UCSD-AML1 (cell line): ENCODE measurements at regions not wholly inside any gene's neighbourhood (a gene's known extent, or its start where the extent isn't known, plus 50 kb on each side); places are given as distances from the start of the nearest gene placed in this dataset.
"Not testable (repeated sequence)": the region's sequence is repeated elsewhere in the genome, so short reads cannot be mapped to it uniquely, and the experiment has no call there.

Source experiments
- DNase-seq: peaks from one replicate; lab custom pipeline; 2025; ENCODE audit not compliant: unreplicated experiment; lab: John Stamatoyannopoulos, UW

DNA sequence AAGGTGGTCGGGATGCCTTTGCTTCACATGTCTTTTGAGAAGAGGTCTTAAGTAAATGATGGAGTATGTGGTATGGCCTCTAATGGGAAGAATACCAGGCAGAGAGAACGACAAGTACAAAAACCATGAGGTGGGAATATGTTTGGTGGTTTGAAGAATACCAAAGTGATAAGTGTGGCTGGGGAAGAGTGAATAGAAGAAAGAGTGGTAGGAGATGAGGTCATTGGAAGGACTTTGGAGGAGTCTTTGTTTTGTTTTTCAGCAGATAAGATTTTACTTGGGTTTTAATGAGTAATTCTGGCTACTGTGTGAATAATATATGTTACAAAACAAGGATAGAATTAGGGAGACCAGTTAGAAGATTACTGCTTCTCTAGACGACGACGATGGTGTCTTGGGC lies 515.4 kb downstream of the RAB38 start:
- no peak for DNase-seq

DNA sequence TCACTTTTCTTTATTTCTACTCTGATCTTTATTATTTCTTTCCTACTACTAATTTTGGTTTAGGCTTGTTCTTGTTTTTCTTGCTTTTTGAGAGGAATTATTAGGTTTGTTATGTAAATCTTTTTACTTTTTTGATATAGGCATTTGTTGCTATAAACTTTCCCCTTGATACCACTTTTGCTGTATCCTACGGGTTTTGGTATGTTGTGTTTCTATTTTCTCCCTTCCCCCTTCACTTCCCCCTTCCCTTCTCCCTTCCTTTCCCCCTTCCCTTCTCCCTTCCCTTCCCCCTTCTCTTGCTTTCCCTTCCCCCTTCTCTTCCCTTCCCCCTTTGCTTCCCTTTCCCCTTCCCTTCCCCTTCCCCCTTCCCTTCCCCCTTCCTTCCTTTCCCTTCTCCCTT lies 529.6 kb downstream of the RAB38 start:
- DNase-seq = no peak

DNA sequence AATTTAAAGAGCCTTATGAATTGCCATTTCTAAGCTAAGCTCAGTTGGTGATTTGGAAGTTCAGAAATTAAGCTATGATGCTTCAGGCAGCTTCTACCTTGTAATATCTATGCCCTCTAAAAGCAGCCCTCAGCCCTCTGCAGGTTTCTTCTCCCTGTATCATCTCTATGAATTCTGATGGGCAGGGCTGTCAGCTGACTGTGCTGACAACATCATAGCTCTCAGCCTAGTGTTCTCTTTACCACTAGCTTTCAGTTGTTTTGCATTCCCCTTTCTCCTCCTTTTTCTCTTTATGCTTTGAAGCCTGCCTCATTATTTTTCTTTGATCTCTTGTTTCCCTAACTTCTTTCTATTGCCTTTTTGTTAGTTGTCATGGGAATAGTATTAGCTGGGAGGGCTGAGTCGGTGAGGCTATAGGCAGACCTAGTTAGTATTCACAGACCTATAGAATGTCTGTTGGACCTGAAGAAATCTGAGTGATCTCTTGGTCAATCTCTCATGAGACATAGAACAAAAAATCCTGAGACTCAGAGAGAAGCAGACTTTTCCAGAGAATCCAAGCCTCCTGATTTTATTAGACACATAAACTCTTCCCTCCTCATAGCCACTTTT lies 535.4 kb downstream of the RAB38 start:
- DNase-seq = no peak

DNA sequence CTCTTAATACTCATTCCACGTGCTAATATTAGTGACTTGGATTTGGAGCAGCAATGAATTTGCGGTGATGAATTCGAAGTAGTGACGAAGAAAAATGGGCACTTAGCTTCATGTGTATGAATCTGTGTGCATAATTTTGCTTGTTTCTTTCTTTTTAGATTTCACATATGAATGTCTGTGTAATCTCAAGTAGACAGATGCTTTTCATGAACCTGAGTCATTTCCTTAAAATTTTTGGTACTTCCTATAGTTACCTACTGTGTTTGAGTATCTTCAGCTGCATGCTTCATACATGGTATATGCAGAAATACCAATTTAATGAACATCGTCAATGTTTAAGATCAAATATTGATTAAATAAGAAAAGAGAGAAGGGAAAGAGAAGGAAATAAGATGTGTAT lies 540.2 kb downstream of the RAB38 start:
- no peak for DNase-seq

DNA sequence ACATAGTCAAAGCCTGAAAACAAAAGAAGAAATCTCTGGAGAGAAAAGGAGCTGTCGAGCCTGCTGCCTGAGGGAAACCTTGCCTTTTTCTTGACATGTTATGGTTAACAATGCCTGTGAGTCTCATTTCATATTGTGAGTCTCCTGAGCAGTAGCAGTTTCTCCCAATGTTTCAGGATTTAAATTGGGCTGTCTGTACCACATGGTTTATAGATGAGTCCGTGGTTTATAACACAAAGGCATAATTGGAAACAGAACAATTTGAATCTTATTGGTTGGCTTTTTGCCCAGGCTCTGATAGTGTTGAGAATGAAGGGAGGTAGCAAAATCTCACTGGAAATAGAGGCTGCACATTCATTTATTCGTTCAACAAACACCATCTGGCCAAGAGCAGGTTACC lies 540.9 kb downstream of the RAB38 start:
- DNase-seq = no peak

DNA sequence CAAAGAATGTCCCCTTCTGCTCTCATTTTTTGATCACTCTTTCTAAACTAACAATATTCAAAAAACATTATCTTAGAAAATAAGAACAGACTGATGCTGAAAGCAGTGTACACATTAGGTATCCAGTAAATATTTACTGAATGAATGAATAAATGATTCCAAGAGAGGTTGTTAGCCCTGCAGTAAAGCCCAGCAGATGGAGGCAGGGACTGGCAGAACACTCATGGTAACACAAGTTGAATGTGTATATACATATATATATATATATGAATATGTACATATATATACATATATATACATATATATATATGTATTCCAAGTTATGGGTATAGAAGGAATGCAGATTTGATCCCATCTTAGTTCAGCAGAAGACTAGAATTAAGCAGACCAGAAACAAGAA lies 546.3 kb downstream of the RAB38 start:
- no peak for DNase-seq

GRCh38 chr11:87628026-87628580 lies 547.1 kb downstream of the RAB38 start:
- DNase-seq = no peak

DNA sequence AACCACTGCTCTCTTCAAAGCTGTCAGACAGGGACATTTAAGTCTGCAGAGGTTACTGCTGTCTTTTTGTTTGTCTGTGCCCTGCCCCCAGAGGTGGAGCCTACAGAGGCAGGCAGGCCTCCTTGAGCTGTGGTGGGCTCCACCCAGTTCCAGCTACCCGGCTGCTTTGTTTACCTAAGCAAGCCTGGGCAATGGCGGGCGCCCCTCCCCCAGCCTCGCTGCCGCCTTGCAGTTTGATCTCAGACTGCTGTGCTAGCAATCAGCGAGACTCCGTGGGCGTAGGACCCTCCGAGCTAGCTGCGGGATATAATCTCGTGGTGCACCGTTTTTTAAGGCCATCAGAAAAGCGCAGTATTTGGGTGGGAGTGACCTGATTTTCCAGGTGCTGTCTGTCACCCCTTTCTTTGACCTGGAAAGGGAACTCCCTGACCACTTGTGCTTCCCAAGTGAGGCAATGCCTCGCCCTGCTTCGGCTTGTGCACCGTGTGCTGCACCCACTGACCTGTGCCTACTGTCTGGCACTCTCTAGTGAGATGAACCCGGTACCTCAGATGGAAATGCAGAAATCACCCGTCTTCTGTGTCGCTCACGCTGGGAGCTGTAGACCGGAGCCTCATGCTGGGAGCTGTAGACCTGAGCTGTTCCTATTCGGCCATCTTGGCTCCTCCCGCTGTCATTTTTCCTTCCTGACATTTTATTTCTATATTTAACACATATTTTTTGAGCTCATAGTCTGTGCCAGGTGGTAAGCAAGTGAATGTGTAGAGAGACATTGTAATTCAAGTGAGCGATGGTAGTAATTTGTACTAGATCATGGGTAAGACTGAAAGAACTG lies 551.5 kb downstream of the RAB38 start:
- not testable (repeated sequence) for DNase-seq

DNA sequence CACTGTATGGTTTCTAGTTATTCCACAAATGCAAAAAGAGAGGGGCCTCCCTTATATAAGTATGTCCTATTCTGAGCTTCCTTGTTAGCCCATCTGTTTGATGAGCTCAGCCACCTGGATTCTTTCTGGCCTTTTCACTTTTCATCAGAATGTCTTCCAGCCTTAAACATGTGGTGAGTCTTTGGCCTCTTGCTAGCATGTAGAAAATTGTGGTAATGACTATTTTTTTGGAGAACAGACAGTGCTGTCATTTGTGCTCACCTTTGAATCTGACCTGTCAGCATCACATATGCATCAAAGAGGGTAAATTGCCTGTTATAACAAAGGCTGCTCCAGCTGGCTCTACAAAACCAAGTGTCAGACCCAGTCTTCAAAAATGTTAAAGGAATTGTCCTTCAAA lies 558.7 kb downstream of the RAB38 start:
- DNase-seq = no peak

- no peak for DNase-seq
These were observed 566.6 kb downstream of the TMEM135 start for GRCh38 chr11:87604350-87604749.

GRCh38 chr11:87603887-87604286 lies 566.2 kb downstream of the TMEM135 start:
- no peak for DNase-seq

GRCh38 chr11:87602776-87603175 lies 565.0 kb downstream of the TMEM135 start:
- DNase-seq = no peak

GRCh38 chr11:87600938-87601337 lies 563.2 kb downstream of the TMEM135 start:
- DNase-seq = no peak

DNA sequence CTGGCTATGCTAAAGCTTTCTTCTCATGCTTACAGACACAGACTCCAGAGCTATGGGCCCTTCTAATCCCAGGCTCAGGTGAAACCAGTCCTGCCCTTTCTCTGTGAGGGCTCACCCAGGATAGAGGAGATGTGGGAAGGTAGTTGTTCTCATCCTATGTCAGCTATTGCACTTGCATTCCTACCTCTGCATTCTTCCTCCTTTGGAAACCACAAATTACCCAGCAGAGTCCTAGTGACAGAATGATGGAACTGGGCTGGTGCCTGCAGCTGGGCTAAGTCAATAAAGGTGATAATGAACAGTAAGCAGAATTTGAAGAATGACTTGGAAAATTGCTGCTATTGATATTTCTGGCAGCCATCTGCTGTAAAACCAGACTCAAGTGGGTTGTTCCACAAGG lies 560.0 kb downstream of the TMEM135 start:
- no peak for DNase-seq

DNA sequence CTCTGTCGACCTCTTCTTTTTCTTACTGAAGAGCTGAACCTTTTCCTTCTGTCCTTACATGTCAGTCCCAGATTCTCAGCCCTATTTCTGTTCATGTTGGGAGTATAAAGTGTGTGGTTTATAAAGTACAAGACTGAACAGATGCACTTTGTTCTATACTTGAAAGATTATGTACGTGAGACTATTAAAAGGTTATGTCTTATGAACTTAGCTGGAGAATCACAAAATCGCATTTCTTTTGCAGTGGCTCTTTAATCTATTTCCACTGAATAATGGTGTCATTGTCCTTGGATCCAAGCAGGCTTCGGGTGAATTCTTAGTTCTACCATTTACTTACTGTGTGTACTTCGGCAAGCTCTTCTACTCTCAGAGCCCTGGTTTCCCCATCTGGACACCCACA lies 558.4 kb downstream of the TMEM135 start:
- no peak for DNase-seq

- no peak for DNase-seq
These were observed 551.3 kb downstream of the TMEM135 start for GRCh38 chr11:87589082-87589481.

- not testable (repeated sequence) for DNase-seq
These were observed 547.9 kb downstream of the TMEM135 start for GRCh38 chr11:87585613-87586012.

- no peak for DNase-seq
These were observed 546.2 kb downstream of the TMEM135 start for GRCh38 chr11:87583931-87584330.

GRCh38 chr11:87575088-87575487 lies 537.4 kb downstream of the TMEM135 start:
- no peak for DNase-seq

DNA sequence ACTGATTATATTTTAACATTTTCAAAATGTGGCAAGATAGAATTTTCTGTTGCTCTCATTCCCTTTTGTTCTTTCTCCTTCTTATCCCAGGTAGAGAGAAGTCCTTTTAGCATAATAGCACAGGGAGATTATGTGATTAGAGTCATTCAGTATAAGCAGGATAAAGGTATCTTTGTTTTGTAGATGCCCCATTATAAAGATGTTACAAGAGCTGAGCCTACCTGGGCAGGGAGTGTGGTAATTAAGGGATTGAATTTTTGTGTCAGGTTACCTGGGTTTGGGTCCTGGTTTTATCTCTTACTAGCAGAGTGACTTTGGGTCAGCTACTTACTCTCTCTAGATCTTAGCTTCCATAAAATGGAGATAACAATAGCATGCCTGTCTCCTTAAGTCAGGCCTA lies 536.5 kb downstream of the TMEM135 start:
- DNase-seq = no peak

- no peak for DNase-seq
These were observed 536.0 kb downstream of the TMEM135 start for GRCh38 chr11:87573708-87574107.

DNA sequence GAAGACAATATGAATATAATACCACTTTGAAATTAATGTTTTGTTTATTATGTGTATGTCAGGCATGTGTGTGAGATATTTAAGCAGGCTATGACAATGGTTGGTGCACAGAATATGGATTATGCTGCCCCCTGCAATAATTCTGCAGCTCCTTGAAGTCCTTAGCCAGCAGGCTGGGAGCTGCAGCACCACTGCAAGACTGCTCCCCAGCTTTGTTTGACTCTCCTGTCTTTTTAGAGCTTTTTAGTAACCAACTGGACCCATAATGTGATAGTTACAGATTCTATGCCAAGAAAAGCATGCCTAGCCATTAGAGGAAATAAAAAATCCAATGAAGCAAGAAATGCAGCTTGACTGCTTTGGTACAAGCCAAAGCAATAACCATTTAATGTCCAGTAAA lies 535.1 kb downstream of the TMEM135 start:
- no peak for DNase-seq
